ENCODE measurements at regions not wholly inside any gene's neighbourhood (a gene's known extent, or its start where the extent isn't known, plus 50 kb on each side); places are given as distances from the start of the nearest gene placed in this dataset.

DNA sequence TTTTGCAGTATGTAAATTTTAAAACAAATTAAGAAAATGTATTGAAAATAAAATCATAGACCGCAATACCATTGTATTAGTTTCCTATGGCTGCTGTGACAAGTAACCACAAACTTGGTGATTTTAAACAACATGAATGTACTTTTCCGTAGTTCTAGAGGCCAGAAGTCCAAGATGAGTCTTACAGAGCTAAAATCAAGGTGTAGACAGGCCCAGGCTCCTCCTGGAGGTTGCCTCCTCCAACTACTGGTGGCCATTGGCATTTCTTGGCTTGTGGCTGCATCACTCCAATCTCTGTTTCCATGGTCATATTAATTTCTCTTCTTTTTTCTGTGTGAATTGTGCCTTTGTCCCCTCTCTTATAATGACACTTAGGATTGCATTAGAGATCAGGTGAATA is 59.2 kb upstream of the ETAA1 start:
- TF ChIP-seq, protein P1, sequence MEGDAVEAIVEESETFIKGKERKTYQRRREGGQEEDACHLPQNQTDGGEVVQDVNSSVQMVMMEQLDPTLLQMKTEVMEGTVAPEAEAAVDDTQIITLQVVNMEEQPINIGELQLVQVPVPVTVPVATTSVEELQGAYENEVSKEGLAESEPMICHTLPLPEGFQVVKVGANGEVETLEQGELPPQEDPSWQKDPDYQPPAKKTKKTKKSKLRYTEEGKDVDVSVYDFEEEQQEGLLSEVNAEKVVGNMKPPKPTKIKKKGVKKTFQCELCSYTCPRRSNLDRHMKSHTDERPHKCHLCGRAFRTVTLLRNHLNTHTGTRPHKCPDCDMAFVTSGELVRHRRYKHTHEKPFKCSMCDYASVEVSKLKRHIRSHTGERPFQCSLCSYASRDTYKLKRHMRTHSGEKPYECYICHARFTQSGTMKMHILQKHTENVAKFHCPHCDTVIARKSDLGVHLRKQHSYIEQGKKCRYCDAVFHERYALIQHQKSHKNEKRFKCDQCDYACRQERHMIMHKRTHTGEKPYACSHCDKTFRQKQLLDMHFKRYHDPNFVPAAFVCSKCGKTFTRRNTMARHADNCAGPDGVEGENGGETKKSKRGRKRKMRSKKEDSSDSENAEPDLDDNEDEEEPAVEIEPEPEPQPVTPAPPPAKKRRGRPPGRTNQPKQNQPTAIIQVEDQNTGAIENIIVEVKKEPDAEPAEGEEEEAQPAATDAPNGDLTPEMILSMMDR (IDR thresholded peaks at IDR 0.05; ENCODE audit: extremely low read depth in 1 of 2, insufficient read depth in 1 of 2, low read depth in 1 of 2, low read length in 2 of 2) = no peak
- TF ChIP-seq EZH2 (IDR thresholded peaks at IDR 0.05; ENCODE audit: borderline replicate concordance, low read depth, low read length, severe bottlenecking) (no peak), POLR2A (IDR thresholded peaks at IDR 0.05; ENCODE audit: low read depth, low read length) (no peak)

Measured in endothelial cell of umbilical vein (primary cell).